ENCODE measurements at regions not wholly inside any gene's neighbourhood (a gene's known extent, or its start where the extent isn't known, plus 50 kb on each side); places are given as distances from the start of the nearest gene placed in this dataset.

GRCh38 chr1:224791362-224791941 is 138.0 kb upstream of the DNAH14 start:
- H3K9me3 ChIP-seq = no peaks in the 10 kb centered on the region
- H3K36me3 ChIP-seq = no peaks in the 10 kb centered on the region
- no peak for TF ChIP-seq CTCF (IDR thresholded peaks at IDR 0.05)
- no peak for ATAC-seq
- DNase-seq = no peak
- H3K4me3 ChIP-seq = no peak overlapping the region
- H3K27me3 ChIP-seq (ENCODE audit: low read depth) = no peaks in the 10 kb centered on the region
- intact Hi-C loops (cut with DNase I) = no loop called here
- H3K4me1 ChIP-seq = no peaks in the 10 kb centered on the region
- H3K27ac ChIP-seq = no peak overlapping the region

- ATAC-seq = no peak
- no peak for TF ChIP-seq CTCF (IDR thresholded peaks at IDR 0.05)
- H3K4me3 ChIP-seq = no peak overlapping the region
Observed at GRCh38 chr1:224795591-224795990, 133.9 kb upstream of the DNAH14 start.

DNA sequence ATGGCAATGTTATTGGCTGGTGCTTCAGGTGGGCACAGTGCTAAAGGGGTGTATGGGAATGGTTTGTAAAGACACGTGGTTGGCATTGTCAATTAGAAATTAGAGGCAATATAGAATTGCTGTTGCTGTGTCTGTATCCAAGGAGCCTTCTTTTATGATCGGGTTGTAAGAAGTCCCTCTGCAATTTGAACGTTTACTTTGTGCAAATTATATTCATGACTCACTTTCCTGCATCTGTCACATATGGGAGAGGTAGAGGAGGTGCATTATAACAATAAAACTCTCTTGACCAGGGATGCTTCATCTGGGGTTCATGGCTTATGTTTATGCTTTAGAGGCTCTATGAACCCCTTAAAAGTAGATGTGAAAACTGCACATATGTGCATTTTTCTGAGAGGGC is 130.4 kb upstream of the DNAH14 start:
- ATAC-seq = no peak
- Histone ChIP-seq H3K4me3 (no peak overlapping the region), H3K4me1 (no peaks in the 10 kb centered on the region), H3K27ac (no peak overlapping the region), H3K27me3 (ENCODE audit: low read depth) (no peaks in the 10 kb centered on the region), H3K36me3 (no peaks in the 10 kb centered on the region), H3K9me3 (no peaks in the 10 kb centered on the region)
- intact Hi-C loops (cut with DNase I) = no loop called here
- no peak for DNase-seq
- no peak for TF ChIP-seq CTCF (IDR thresholded peaks at IDR 0.05)

More at GRCh38 chr1:224795591-224795990, 133.9 kb upstream of the DNAH14 start:
- Histone ChIP-seq H3K9me3 (no peaks in the 10 kb centered on the region), H3K36me3 (no peaks in the 10 kb centered on the region), H3K4me1 (no peaks in the 10 kb centered on the region), H3K27me3 (ENCODE audit: low read depth) (no peaks in the 10 kb centered on the region), H3K27ac (no peak overlapping the region)
- intact Hi-C loops (cut with DNase I) = no loop called here
- DNase-seq = no peak

- Histone ChIP-seq H3K9me3 (no peaks in the 10 kb centered on the region), H3K36me3 (no peaks in the 10 kb centered on the region), H3K27me3 (ENCODE audit: low read depth) (no peaks in the 10 kb centered on the region), H3K4me3 (no peak overlapping the region), H3K4me1 (no peaks in the 10 kb centered on the region), H3K27ac (no peak overlapping the region)
- no peak for TF ChIP-seq CTCF (IDR thresholded peaks at IDR 0.05)
- ATAC-seq (no peak), DNase-seq (no peak)
- intact Hi-C loops (cut with DNase I) = no loop called here
Observed at GRCh38 chr1:224800486-224801119, 128.9 kb upstream of the DNAH14 start.

DNA sequence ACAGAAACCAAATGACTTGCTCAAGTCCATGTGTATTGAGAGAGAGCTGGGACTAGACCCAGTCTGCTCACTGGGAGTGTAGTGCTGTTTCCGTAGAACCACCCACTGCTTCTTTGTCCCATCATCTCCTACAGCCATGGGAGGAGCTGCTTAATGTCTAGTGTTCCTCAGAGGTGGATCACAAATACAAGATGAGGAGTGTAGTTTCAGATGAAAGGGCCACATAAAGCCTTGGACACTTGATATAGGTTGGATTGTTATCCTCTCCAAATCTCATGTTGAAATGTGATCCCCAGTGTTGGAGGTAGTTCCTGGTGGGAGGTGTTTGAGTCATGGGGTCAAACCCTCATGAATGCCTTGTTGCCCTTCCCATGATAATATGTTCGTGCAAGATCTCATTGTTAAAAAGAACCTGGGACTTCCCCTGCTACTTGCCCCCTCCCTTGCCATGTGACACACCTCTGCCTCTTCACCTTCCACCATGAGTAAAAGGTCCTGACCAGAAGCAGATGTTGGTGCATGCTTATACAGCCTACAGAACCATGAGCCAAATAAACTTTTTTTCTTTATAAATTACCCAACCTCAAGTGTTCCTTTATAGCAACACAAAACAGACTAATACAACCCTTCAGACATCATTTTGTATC is 127.5 kb upstream of the DNAH14 start:
- H3K36me3 ChIP-seq = no peaks in the 10 kb centered on the region
- DNase-seq = no peak
- H3K4me1 ChIP-seq = no peaks in the 10 kb centered on the region
- H3K27ac ChIP-seq = no peak overlapping the region
- no peaks in the 10 kb centered on the region for H3K27me3 ChIP-seq (ENCODE audit: low read depth)
- H3K4me3 ChIP-seq = no peak overlapping the region
- ATAC-seq = no peak
- H3K9me3 ChIP-seq = no peaks in the 10 kb centered on the region
- TF ChIP-seq CTCF (IDR thresholded peaks at IDR 0.05) = no peak
- intact Hi-C loops (cut with DNase I) = no loop called here
